ENCODE measurements at regions not wholly inside any gene's neighbourhood (a gene's known extent, or its start where the extent isn't known, plus 50 kb on each side); places are given as distances from the start of the nearest gene placed in this dataset.

DNA sequence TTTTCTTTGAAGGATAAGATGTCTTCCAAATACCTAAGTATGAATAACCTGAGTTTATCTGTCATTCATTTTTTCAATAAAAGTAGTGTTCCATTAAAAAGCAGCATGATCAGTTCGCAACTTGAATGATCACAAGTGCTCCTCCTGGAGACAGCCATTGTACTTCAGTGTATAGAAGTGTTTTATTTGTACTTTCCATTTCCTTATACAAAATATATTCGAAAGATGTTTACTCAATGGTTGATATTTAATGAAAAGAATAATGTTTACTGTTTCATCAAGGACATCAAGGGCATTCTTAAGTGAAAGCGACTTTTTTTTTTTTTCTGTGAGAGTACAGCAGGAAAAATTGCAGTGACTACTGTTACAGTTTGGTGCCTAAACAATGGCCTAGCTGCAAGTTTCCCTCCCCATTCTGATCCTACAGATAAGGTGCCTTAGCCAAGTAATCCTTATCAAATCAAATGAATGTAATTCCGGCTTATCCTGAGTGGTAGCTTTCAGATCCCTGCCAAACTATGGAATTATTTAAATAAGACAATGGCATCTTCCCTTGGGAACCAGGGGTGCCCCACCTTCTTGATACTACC is 69.0 kb upstream of the IL15 start:
- Histone ChIP-seq H3K18ac (ENCODE audit: extremely low read depth, low read length) (no peak overlapping the region), H3K4me2 (ENCODE audit: insufficient read depth in 1 of 2, low read depth in 2 of 2, low read length in 2 of 2) (no peak overlapping the region)

More for the DNA sequence above, 69.0 kb upstream of the IL15 start:
- 0 out of 2 replicates have a peak overlapping the region, but pooled peaks have one; percentile 57 for H2AFZ ChIP-seq (ENCODE audit: low read length)
- WGBS, 2 experiments (ENCODE audit: extremely low coverage in 1 of 2, insufficient coverage in 1 of 2, insufficient read length in 1 of 2, insufficient replicate concordance in 2 of 2, low coverage in 1 of 2, low lambda C conversion rate in 2 of 2, missing lambda C conversion rate in 1 of 2): 92% methylated on average over 4 of the region's 4 CpGs; no CpG with 5 or more reads in 1 of the 2 experiments
- CTCF ChIA-PET (ENCODE audit: partially characterized antibody): no interaction called here
- TF ChIP-seq KDM5A (IDR thresholded peaks at IDR 0.05; ENCODE audit: low read length) (no peak), RBBP5 (IDR thresholded peaks at IDR 0.05; ENCODE audit: borderline replicate concordance, low read depth, low read length) (no peak), PHF8 (conservative IDR thresholded peaks at IDR 0.05; ENCODE audit: low read depth, low read length) (no peak), RAD21 (IDR thresholded peaks at IDR 0.05 in 1 of 2, conservative IDR thresholded peaks at IDR 0.05 in 1 of 2; ENCODE audit: low read depth in 2 of 2, low read length in 2 of 2) (no peak), HDAC2 (IDR thresholded peaks at IDR 0.05; ENCODE audit: borderline replicate concordance in 1 of 2, low read depth in 2 of 2, low read length in 2 of 2) (no peak), TAF7 (optimal IDR thresholded peaks at IDR 0.05; ENCODE audit: borderline replicate concordance, low read depth, low read length) (no peak), CTBP2 (IDR thresholded peaks at IDR 0.05; ENCODE audit: borderline replicate concordance, insufficient read depth, insufficient read length, low read length) (no peak), GTF2F1 (IDR thresholded peaks at IDR 0.05; ENCODE audit: borderline replicate concordance, low read depth, low read length) (no peak), KDM1A (IDR thresholded peaks at IDR 0.05; ENCODE audit: borderline replicate concordance, low read length) (no peak), BCL11A (IDR thresholded peaks at IDR 0.05; ENCODE audit: low read depth in 2 of 2, low read length in 2 of 2) (no peak), TBP (IDR thresholded peaks at IDR 0.05; ENCODE audit: low read depth, low read length) (no peak), CBX5 (IDR thresholded peaks at IDR 0.05; ENCODE audit: low read depth, low read length) (no peak), EP300 (IDR thresholded peaks at IDR 0.05; ENCODE audit: borderline replicate concordance in 1 of 2, low read depth in 2 of 2, low read length in 2 of 2) (no peak)
- H4K91ac ChIP-seq (replicated peaks; ENCODE audit: insufficient read length, low read length): no peak overlapping the region
- no peak overlapping the region for H4K8ac ChIP-seq (ENCODE audit: extremely low read depth, insufficient read depth, low read length)
- no peaks in the 10 kb centered on the region for H3K36me3 ChIP-seq (ENCODE audit: control insufficient read depth in 2 of 4, insufficient read depth in 4 of 4, low read length in 3 of 4)
- no peak overlapping the region for H3K4me3 ChIP-seq (ENCODE audit: extremely low read depth in 1 of 4, insufficient read depth in 2 of 4, low read depth in 3 of 4, low read length in 4 of 4)
- H2BK20ac ChIP-seq (ENCODE audit: low read length): no peak overlapping the region
- H2BK12ac ChIP-seq (ENCODE audit: low read depth, low read length): no peak overlapping the region; the same call in 1 of the 2 replicates
- no peaks in the 10 kb centered on the region for H4K20me1 ChIP-seq (replicated peaks in 1 of 2; ENCODE audit: control insufficient read depth in 1 of 2, insufficient read depth in 2 of 2, low read length in 2 of 2)
- H3K9ac ChIP-seq (replicated peaks in 1 of 4; ENCODE audit: extremely low read depth in 1 of 4, low read depth in 3 of 4, low read length in 3 of 4): no peak overlapping the region
- H3K56ac ChIP-seq (replicated peaks; ENCODE audit: insufficient read length, low read depth, low read length): no peak overlapping the region
- no peaks in the 10 kb centered on the region for H3K9me3 ChIP-seq (ENCODE audit: insufficient read depth in 2 of 2, low read depth in 1 of 2, low read length in 1 of 2)
- no peak overlapping the region for H4K5ac ChIP-seq (ENCODE audit: insufficient read length, low read depth, low read length)
- no peak overlapping the region for H2BK15ac ChIP-seq (ENCODE audit: low read length)
- no peaks in the 10 kb centered on the region for H3K79me2 ChIP-seq (ENCODE audit: control insufficient read depth in 1 of 2, insufficient read depth in 2 of 2, low read length in 2 of 2)
- no peak overlapping the region for H3K4ac ChIP-seq (replicated peaks; ENCODE audit: insufficient read length, low read depth, low read length)
- 0 out of 7 replicates have a peak, but pooled peaks cover 0 to 2% (median 0%) of the 10 kb centered on the region in 4 experiments for H3K4me1 ChIP-seq (replicated peaks in 1 of 4; ENCODE audit: control insufficient read depth in 3 of 4, insufficient read depth in 4 of 4, low read length in 3 of 4)
- H3K79me1 ChIP-seq (ENCODE audit: low read depth, low read length): no peaks in the 10 kb centered on the region
- H2BK5ac ChIP-seq (ENCODE audit: low read depth, low read length): no peak overlapping the region
- no peak overlapping the region for H3K14ac ChIP-seq (ENCODE audit: insufficient read length)
- H2AK5ac ChIP-seq (ENCODE audit: low read depth, low read length): no peak overlapping the region
- H3K23me2 ChIP-seq (ENCODE audit: low read depth, low read length): no peaks in the 10 kb centered on the region
- POLR2A ChIA-PET (ENCODE audit: partially characterized antibody): no interaction called here
- H3K27me3 ChIP-seq (replicated peaks in 1 of 4; ENCODE audit: control insufficient read depth in 3 of 4, extremely low read depth in 1 of 4, insufficient read depth in 3 of 4, low read length in 3 of 4): no peaks in the 10 kb centered on the region
- FAIRE-seq (no peak), DNase-seq (ENCODE audit: low read depth in 1 of 2, low spot score in 2 of 2) (no peak)
- no peak overlapping the region for H3K27ac ChIP-seq (ENCODE audit: low read depth, low read length)
- H3K23ac ChIP-seq (ENCODE audit: insufficient read length): no peak overlapping the region
- no peak overlapping the region for H2BK120ac ChIP-seq (replicated peaks; ENCODE audit: low read depth, low read length)

All from H1 (cell line).